IMR-90 (cell line): ENCODE measurements at regions not wholly inside any gene's neighbourhood (a gene's known extent, or its start where the extent isn't known, plus 50 kb on each side); places are given as distances from the start of the nearest gene placed in this dataset.

Experiments
- ATAC-seq: fragments of 200-7000 bp; cut with Tn5 transposase; 2 replicates; pipeline ENCODE4 v1.9.1; 2020; ENCODE audit warnings: low read depth, mild to moderate bottlenecking, moderate library complexity
- BruUV-seq: library from RNA; stranded (reverse); fragments of 400-500 nt; replicated peaks from 2 replicates; lab custom pipeline; 2021; lab: Mats Ljungman, UMichigan
- CTCF ChIA-PET: fragments of 300-600 bp; formaldehyde crosslinking; extraction: SDS; loops from one replicate; lab custom pipeline; 2021; ENCODE audit warnings: antibody characterized with exemption; lab: Yijun Ruan, JAX
- POLR2A ChIA-PET: fragments of 300-600 bp; sonication (Branson Sonifier 250); formaldehyde crosslinking; loops from one replicate; lab custom pipeline; 2022; ENCODE audit warnings: antibody characterized with exemption; ENCODE audit not compliant: unreplicated experiment; lab: Charles Lee
- DNase-seq: peaks from one replicate; pipeline ENCODE4 v3.0.0; 2013
- H2AFZ ChIP-seq: replicated peaks from 2 replicates; pipeline ENCODE3; 2013; ENCODE audit warnings: low read length, mild to moderate bottlenecking; ENCODE audit not compliant: poor library complexity
- H2AK5ac ChIP-seq: 2 replicates; pipeline ENCODE4 v1.6.1; 2013; ENCODE audit warnings: low read depth, low read length, inconsistent platforms
- H2AK9ac ChIP-seq: replicated peaks from 2 replicates; pipeline ENCODE3; 2013; ENCODE audit warnings: mild to moderate bottlenecking, low read depth, low read length, moderate library complexity; ENCODE audit not compliant: poor library complexity
- H2BK120ac ChIP-seq: 2 replicates; pipeline ENCODE4 v1.6.1; 2013; ENCODE audit warnings: low read depth, low read length, inconsistent platforms
- H2BK15ac ChIP-seq: 3 replicates; pipeline ENCODE4 v1.6.1; 2013; ENCODE audit warnings: low read depth, low read length, inconsistent platforms
- H2BK20ac ChIP-seq: 2 replicates; pipeline ENCODE4 v1.6.1; 2013; ENCODE audit warnings: low read depth, mild to moderate bottlenecking, inconsistent platforms, low read length, moderate library complexity
- H2BK5ac ChIP-seq: 2 replicates; pipeline ENCODE4 v1.6.1; 2013; ENCODE audit warnings: mild to moderate bottlenecking, low read depth, low read length, inconsistent platforms; ENCODE audit not compliant: poor library complexity, severe bottlenecking
- H3K14ac ChIP-seq: replicated peaks from 2 replicates; pipeline ENCODE4 v1.6.1; 2013; ENCODE audit warnings: low read depth, low read length, inconsistent platforms
- H3K18ac ChIP-seq: 2 replicates; pipeline ENCODE4 v1.6.1; 2013; ENCODE audit warnings: low read depth, low read length, control low read depth
- H3K23ac ChIP-seq: 2 replicates; pipeline ENCODE4 v1.6.1; 2013; ENCODE audit warnings: low read depth, low read length, inconsistent platforms
- H3K27ac ChIP-seq: 2 replicates; pipeline ENCODE4 v1.5.1; 2013; ENCODE audit warnings: mild to moderate bottlenecking, control low read depth, low read length; ENCODE audit not compliant: insufficient read depth
- H3K27me3 ChIP-seq: 2 replicates; pipeline ENCODE4 v1.6.1; 2013; ENCODE audit warnings: low read length; ENCODE audit not compliant: control insufficient read depth, insufficient read depth
- H3K36me3 ChIP-seq: 2 replicates; pipeline ENCODE4 v1.6.1; 2013; ENCODE audit warnings: low read length, mixed read lengths; ENCODE audit not compliant: control insufficient read depth, insufficient read depth
- H3K4ac ChIP-seq: 2 replicates; pipeline ENCODE4 v1.6.1; 2013; ENCODE audit warnings: low read depth, low read length, inconsistent platforms
- H3K4me1 ChIP-seq: 2 replicates; pipeline ENCODE4 v1.6.1; 2013; ENCODE audit warnings: low read length, mixed read lengths; ENCODE audit not compliant: control insufficient read depth, insufficient read depth
- H3K4me2 ChIP-seq: 2 replicates; pipeline ENCODE4 v1.6.1; 2013; ENCODE audit warnings: low read depth, mild to moderate bottlenecking, control low read depth, low read length, moderate library complexity
- H3K4me3 ChIP-seq: 2 replicates; pipeline ENCODE4 v1.5.1; 2013; ENCODE audit warnings: low read depth, mild to moderate bottlenecking, control low read depth, low read length, moderate library complexity; ENCODE audit not compliant: insufficient read depth
- H3K56ac ChIP-seq: 2 replicates; pipeline ENCODE4 v1.6.1; 2013; ENCODE audit warnings: low read length, inconsistent platforms; ENCODE audit not compliant: insufficient read depth; ENCODE audit errors: extremely low read depth
- H3K79me1 ChIP-seq, 2 experiments: 2 replicates each; pipeline ENCODE4 v1.6.1; 2013; ENCODE audit warnings: low read length in 2 of 2, inconsistent platforms in 1 of 2, low read depth in 1 of 2
- H3K9ac ChIP-seq: 2 replicates; pipeline ENCODE4 v1.6.1; 2013; ENCODE audit warnings: low read depth, low read length, control low read depth
- H3K9me1 ChIP-seq: 2 replicates; pipeline ENCODE4 v1.6.1; 2013; ENCODE audit warnings: low read length, inconsistent platforms; ENCODE audit not compliant: insufficient read depth
- H3K9me3 ChIP-seq: 2 replicates; pipeline ENCODE4 v1.6.1; 2013; ENCODE audit warnings: low read length; ENCODE audit not compliant: control insufficient read depth, insufficient read depth
- H4K20me1 ChIP-seq: 2 replicates; pipeline ENCODE4 v1.6.1; 2013; ENCODE audit warnings: low read length, inconsistent platforms; ENCODE audit not compliant: insufficient read depth
- H4K5ac ChIP-seq: 2 replicates; pipeline ENCODE4 v1.6.1; 2013; ENCODE audit warnings: mild to moderate bottlenecking, low read depth, low read length, control low read depth
- H4K8ac ChIP-seq, 2 experiments: 2 replicates each; pipeline ENCODE4 v1.6.1; 2013; ENCODE audit warnings: low read depth in 2 of 2, low read length in 2 of 2, control low read depth in 1 of 2, inconsistent platforms in 1 of 2
- H4K91ac ChIP-seq: 2 replicates; pipeline ENCODE4 v1.6.1; 2013; ENCODE audit warnings: low read depth, low read length, inconsistent platforms; ENCODE audit not compliant: insufficient read depth
- SMC3 ChIP-seq: fragments of 150-350 bp; IDR thresholded peaks from 2 replicates; pipeline ENCODE4 v1.6.1; 2016; ENCODE audit warnings: low read depth, mild to moderate bottlenecking, antibody characterized with exemption, low read length, moderate library complexity
- WGBS, 2 experiments: methylation state at CpG; one replicate each; pipeline versions ENCODE4 v1.1.5 to v1.1.7; 2013; ENCODE audit warnings: missing lambda C conversion rate in 2 of 2; ENCODE audit not compliant: insufficient read length in 1 of 2; ENCODE audit errors: extremely low coverage in 2 of 2; 5-methylcytosine and 5-hydroxymethylcytosine counted together
- dilution Hi-C: fragments of 300-500 bp; cut with HindIII; formaldehyde crosslinking; loops from one replicate; pipeline ENCODE4 v1.14.3; 2018; ENCODE audit warnings: low sequenced_read_pairs; ENCODE audit not compliant: unreplicated experiment
- in situ Hi-C: fragments of 300-500 bp; cut with MboI; formaldehyde crosslinking; loops from 3 replicates; pipeline ENCODE4 v1.14.3; 2019; ENCODE audit warnings: low sequenced_read_pairs, inconsistent platforms, mixed read lengths
- intact Hi-C: fragments of 100-400 bp; cut with micrococcal nuclease; formaldehyde crosslinking; loops from 2 replicates; pipeline ENCODE4 v1.10.0; 2022
- TF ChIP-seq, protein P1 (sequence below): conservative IDR thresholded peaks from 2 replicates; pipeline ENCODE4 v1.5.1; 2012; ENCODE audit warnings: mild to moderate bottlenecking, low read depth, low read length, improper control_type of control experiment

DNA sequence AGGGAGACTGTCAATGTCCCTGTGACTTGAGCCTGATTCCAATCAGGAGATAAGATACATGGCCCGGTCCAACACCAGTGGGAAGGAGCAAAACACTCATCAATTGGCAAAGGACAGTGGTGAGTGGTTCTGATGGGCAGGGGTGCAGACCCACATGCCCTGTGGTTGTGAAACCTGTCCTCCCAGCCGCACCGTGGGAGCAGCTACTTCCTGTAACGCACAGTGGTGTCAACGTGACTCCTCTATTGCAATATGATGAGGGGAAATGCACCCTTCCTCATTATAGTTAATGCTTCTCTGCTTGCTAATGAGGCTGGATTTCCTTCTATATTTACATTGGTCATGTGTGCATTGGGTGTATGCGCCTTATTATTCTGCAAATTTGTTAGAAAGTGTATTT is 223.0 kb downstream of the IRX1 start:
- BruUV-seq = no TSS peak
- Histone ChIP-seq H3K4me2 (no peak overlapping the region), H2AFZ (no peak overlapping the region), H4K91ac (no peak overlapping the region), H2BK120ac (no peak overlapping the region), H4K20me1 (no peaks in the 10 kb centered on the region), H2BK20ac (no peak overlapping the region), H3K23ac (no peak overlapping the region), H2AK9ac (no peak overlapping the region), H3K9me3 (peaks cover 27% of the 10 kb centered on the region), H3K14ac (no peak overlapping the region), H2BK5ac (no peak overlapping the region), H3K18ac (no peak overlapping the region), H4K5ac (no peak overlapping the region), H3K27me3 (no peaks in the 10 kb centered on the region), H3K56ac (no peak overlapping the region), H3K36me3 (no peaks in the 10 kb centered on the region), H3K27ac (no peak overlapping the region), H4K8ac (no peak overlapping the region), H3K9ac (no peak overlapping the region), H3K4ac (no peak overlapping the region), H2BK15ac (no peak overlapping the region), H3K4me3 (no peak overlapping the region), H3K4me1 (no peaks in the 10 kb centered on the region), H3K9me1 (no peaks in the 10 kb centered on the region), H3K79me1 (no peaks in the 10 kb centered on the region), H2AK5ac (no peak overlapping the region)
- CTCF ChIA-PET = no interaction called here
- ATAC-seq = no peak
- dilution Hi-C loops = no loop called here
- in situ Hi-C loops = no loop called here
- POLR2A ChIA-PET = no interaction called here
- intact Hi-C loops = no loop called here
- TF ChIP-seq SMC3 = no peak
- TF ChIP-seq, protein P1, sequence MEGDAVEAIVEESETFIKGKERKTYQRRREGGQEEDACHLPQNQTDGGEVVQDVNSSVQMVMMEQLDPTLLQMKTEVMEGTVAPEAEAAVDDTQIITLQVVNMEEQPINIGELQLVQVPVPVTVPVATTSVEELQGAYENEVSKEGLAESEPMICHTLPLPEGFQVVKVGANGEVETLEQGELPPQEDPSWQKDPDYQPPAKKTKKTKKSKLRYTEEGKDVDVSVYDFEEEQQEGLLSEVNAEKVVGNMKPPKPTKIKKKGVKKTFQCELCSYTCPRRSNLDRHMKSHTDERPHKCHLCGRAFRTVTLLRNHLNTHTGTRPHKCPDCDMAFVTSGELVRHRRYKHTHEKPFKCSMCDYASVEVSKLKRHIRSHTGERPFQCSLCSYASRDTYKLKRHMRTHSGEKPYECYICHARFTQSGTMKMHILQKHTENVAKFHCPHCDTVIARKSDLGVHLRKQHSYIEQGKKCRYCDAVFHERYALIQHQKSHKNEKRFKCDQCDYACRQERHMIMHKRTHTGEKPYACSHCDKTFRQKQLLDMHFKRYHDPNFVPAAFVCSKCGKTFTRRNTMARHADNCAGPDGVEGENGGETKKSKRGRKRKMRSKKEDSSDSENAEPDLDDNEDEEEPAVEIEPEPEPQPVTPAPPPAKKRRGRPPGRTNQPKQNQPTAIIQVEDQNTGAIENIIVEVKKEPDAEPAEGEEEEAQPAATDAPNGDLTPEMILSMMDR = no peak
- no CpG with 5 or more reads among the region's 6 CpGs for WGBS, 2 experiments
- no peak for DNase-seq
